Rectal smooth muscle tissue (tissue), 1 donor: ENCODE measurements at regions not wholly inside any gene's neighbourhood (a gene's known extent, or its start where the extent isn't known, plus 50 kb on each side); places are given as distances from the start of the nearest gene placed in this dataset.

ENCODE experiments used
- H3K27ac ChIP-seq: one replicate; pipeline ENCODE4 v1.7.0; 2013; ENCODE audit warnings: low read depth, low read length, inconsistent platforms
- H3K27me3 ChIP-seq: one replicate; pipeline ENCODE4 v1.7.0; 2013; ENCODE audit warnings: low read length; ENCODE audit not compliant: control insufficient read depth, insufficient read depth
- H3K36me3 ChIP-seq: one replicate; pipeline ENCODE4 v1.7.0; 2013; ENCODE audit warnings: low read length; ENCODE audit not compliant: control insufficient read depth, insufficient read depth
- H3K4me1 ChIP-seq: one replicate; pipeline ENCODE4 v1.7.0; 2013; ENCODE audit warnings: low read length; ENCODE audit not compliant: control insufficient read depth, insufficient read depth
- H3K4me3 ChIP-seq: one replicate; pipeline ENCODE4 v1.7.0; 2013; ENCODE audit warnings: low read length
- H3K9ac ChIP-seq: one replicate; pipeline ENCODE4 v1.7.0; 2013; ENCODE audit warnings: low read length

GRCh38 chr5:3905031-3905430, 309.4 kb downstream of the IRX1 start:
- Histone ChIP-seq H3K27ac (no peak overlapping the region), H3K27me3 (no peaks in the 10 kb centered on the region), H3K4me1 (no peaks in the 10 kb centered on the region), H3K4me3 (no peak overlapping the region), H3K9ac (no peak overlapping the region), H3K36me3 (no peaks in the 10 kb centered on the region)

DNA sequence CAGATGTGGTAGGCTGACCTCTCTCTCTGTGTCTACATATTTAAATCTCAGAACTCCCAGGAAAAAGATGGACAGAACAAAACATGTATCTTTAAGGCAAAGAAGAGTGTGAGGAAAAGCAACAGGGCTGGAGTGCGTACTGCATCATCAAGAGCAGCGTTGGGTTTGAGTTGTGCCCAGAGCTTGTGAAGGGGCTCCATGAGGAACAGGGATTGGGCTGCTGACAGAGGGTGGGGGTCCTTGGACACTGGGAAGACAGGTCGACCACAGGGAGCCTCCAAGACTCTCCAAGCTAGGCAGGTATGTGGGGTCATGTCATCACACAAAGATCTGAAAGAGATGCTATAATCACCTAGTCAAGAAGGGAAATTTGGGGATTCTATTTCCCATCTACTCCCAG, 309.9 kb downstream of the IRX1 start:
- no peak overlapping the region for H3K9ac ChIP-seq
- no peaks in the 10 kb centered on the region for H3K4me1 ChIP-seq
- H3K36me3 ChIP-seq = no peaks in the 10 kb centered on the region
- no peak overlapping the region for H3K4me3 ChIP-seq
- H3K27me3 ChIP-seq = no peaks in the 10 kb centered on the region
- H3K27ac ChIP-seq = no peak overlapping the region

- Histone ChIP-seq H3K27ac (no peak overlapping the region), H3K4me3 (no peak overlapping the region), H3K4me1 (no peaks in the 10 kb centered on the region)
Measured at GRCh38 chr5:3911111-3911510, 315.5 kb downstream of the IRX1 start.

DNA sequence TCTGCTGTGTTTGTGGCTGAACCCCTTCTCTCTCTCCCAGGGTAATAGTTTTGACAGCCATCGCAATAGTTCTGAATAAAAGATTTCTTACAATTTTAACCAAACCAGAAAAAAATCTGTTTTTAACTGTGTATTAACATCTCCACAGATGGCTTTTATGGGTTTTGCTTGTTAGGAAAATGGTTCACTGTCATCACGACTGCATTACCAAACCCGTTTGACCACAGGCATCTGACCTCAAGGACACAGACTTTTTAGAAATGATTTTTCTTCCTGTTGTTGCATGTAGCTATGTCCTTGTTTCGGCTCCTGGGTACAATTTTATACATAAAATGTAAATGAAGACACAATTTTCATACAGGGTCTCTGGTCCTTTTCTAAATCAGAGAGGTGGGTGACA, 316.1 kb downstream of the IRX1 start:
- Histone ChIP-seq H3K4me3 (no peak overlapping the region), H3K27me3 (no peaks in the 10 kb centered on the region), H3K27ac (no peak overlapping the region), H3K36me3 (no peaks in the 10 kb centered on the region), H3K9ac (no peak overlapping the region), H3K4me1 (no peaks in the 10 kb centered on the region)

More at GRCh38 chr5:3911111-3911510, 315.5 kb downstream of the IRX1 start:
- H3K36me3 ChIP-seq = no peaks in the 10 kb centered on the region
- no peaks in the 10 kb centered on the region for H3K27me3 ChIP-seq
- H3K9ac ChIP-seq = no peak overlapping the region

DNA sequence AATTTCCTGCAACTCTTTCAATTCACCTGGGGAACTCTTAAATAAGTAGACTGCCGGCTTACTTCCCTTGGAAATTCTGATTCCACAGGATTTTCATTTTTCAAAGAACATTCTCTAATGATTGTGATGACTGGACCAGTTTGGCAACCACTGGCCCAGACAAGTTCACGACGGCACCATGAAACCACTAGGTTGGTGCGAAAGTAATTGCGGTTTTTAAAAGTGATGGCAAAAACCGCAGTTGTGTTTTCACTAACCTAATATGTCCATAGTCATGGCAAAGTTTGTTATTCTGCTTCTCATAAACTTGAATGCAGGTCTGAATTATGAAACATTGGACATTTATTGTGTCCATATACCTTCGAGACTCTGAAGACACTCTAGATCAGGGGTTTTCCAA, 317.2 kb downstream of the IRX1 start:
- H3K36me3 ChIP-seq = no peaks in the 10 kb centered on the region
- H3K4me3 ChIP-seq = no peak overlapping the region
- no peak overlapping the region for H3K9ac ChIP-seq
- no peaks in the 10 kb centered on the region for H3K4me1 ChIP-seq
- no peaks in the 10 kb centered on the region for H3K27me3 ChIP-seq
- H3K27ac ChIP-seq = no peak overlapping the region

DNA sequence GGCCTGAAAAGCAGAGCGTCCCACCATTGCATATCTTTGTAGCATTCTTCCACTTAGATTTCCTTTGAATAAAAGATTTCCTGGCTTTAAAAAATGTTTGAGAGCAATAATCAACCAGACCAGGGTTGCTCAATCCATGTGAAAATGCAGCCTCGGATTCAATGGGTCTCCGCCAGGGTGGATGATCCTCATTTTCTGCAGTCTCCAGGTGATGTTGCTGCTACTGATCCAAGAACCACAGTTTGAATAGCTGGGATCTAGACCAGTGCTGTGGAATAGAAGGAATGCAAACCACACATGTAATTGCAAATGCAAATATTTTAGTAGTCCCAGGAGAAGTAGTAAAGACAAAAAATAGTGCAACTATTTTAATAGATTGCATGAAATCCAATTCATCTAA, 317.6 kb downstream of the IRX1 start:
- Histone ChIP-seq H3K4me3 (no peak overlapping the region), H3K27me3 (no peaks in the 10 kb centered on the region), H3K36me3 (no peaks in the 10 kb centered on the region), H3K4me1 (no peaks in the 10 kb centered on the region), H3K9ac (no peak overlapping the region), H3K27ac (no peak overlapping the region)

GRCh38 chr5:3925022-3925421, 329.4 kb downstream of the IRX1 start:
- H3K27me3 ChIP-seq = no peaks in the 10 kb centered on the region
- no peaks in the 10 kb centered on the region for H3K4me1 ChIP-seq
- H3K9ac ChIP-seq = no peak overlapping the region
- no peak overlapping the region for H3K27ac ChIP-seq
- no peaks in the 10 kb centered on the region for H3K36me3 ChIP-seq
- H3K4me3 ChIP-seq = no peak overlapping the region

GRCh38 chr5:3925935-3926334, 330.3 kb downstream of the IRX1 start:
- H3K27me3 ChIP-seq = no peaks in the 10 kb centered on the region
- no peak overlapping the region for H3K27ac ChIP-seq
- H3K4me3 ChIP-seq = no peak overlapping the region
- H3K4me1 ChIP-seq = no peaks in the 10 kb centered on the region
- no peaks in the 10 kb centered on the region for H3K36me3 ChIP-seq
- H3K9ac ChIP-seq = no peak overlapping the region

DNA sequence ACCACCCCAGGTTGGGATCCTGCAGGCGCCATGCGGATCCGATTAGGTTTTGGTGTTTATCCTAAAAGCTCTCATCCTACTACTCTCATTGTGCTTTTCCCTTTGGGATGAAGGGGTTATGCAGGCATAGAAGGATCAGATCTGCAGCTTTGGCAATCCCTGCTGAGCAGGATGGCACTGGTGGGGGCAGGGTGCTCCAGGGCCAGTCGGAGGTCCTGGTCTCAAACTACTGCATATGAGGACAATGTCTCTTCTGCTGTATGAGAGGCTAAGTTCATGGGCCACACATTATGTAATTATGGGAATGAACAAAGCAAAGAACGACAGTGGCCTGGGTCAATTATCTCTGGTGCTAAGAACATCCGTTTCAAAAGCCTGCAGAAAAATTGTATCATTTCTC, 334.2 kb downstream of the IRX1 start:
- no peak overlapping the region for H3K9ac ChIP-seq
- H3K27me3 ChIP-seq = no peaks in the 10 kb centered on the region
- H3K36me3 ChIP-seq = no peaks in the 10 kb centered on the region
- no peak overlapping the region for H3K4me3 ChIP-seq
- no peak overlapping the region for H3K27ac ChIP-seq
- no peaks in the 10 kb centered on the region for H3K4me1 ChIP-seq

GRCh38 chr5:3931976-3932375, 336.3 kb downstream of the IRX1 start:
- Histone ChIP-seq H3K27me3 (no peaks in the 10 kb centered on the region), H3K9ac (no peak overlapping the region), H3K4me3 (no peak overlapping the region)

DNA sequence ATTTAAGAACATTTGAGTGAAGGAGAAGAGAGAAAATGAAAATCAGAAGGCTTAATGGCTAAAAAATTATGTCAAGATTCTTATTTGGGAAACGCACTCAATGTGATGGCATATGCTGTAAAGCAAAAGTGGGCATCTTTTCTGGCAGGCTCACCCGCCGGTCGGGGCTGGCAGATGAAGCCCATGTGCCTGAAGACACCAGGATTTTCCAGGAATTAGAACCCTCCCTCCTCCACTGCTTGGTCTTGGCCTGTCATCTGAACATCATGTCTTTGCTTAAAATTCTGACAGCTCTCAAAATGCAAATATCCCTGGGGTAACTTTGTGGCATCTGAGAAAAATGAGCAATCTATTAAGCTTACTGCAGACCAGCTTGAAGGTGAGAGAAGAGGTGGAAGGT, 337.9 kb downstream of the IRX1 start:
- H3K4me3 ChIP-seq = no peak overlapping the region
- no peak overlapping the region for H3K27ac ChIP-seq
- H3K36me3 ChIP-seq = no peaks in the 10 kb centered on the region
- no peaks in the 10 kb centered on the region for H3K27me3 ChIP-seq
- no peak overlapping the region for H3K9ac ChIP-seq
- no peaks in the 10 kb centered on the region for H3K4me1 ChIP-seq

More at GRCh38 chr5:3931976-3932375, 336.3 kb downstream of the IRX1 start:
- Histone ChIP-seq H3K4me1 (no peaks in the 10 kb centered on the region), H3K36me3 (no peaks in the 10 kb centered on the region), H3K27ac (no peak overlapping the region)

GRCh38 chr5:3933966-3934365, 338.3 kb downstream of the IRX1 start:
- no peaks in the 10 kb centered on the region for H3K4me1 ChIP-seq
- no peaks in the 10 kb centered on the region for H3K36me3 ChIP-seq
- H3K4me3 ChIP-seq = no peak overlapping the region
- no peaks in the 10 kb centered on the region for H3K27me3 ChIP-seq
- no peak overlapping the region for H3K9ac ChIP-seq
- H3K27ac ChIP-seq = no peak overlapping the region

DNA sequence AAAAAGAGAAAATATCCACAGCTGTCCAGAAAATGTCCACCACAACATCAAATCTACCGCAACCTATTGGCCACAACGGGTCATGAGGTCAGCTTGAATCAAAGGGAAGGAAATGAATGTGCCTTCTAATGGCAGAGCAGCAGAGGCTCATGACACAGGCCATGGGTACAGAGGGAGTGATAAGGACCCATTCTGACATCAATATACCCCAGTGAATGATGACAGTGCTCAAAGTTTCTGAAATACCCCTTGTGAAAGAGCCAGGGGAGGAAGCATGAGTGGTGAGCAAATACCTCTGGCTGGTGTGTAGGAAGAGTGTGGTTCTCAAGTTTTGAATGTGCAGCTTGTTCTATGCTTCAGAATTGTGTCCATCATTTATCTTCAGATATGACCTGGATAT, 348.2 kb downstream of the IRX1 start:
- Histone ChIP-seq H3K4me3 (no peak overlapping the region), H3K27ac (no peak overlapping the region), H3K9ac (no peak overlapping the region), H3K27me3 (no peaks in the 10 kb centered on the region), H3K36me3 (no peaks in the 10 kb centered on the region), H3K4me1 (no peaks in the 10 kb centered on the region)
